Tibial artery (tissue), 4 donors: ENCODE measurements at regions not wholly inside any gene's neighbourhood (a gene's known extent, or its start where the extent isn't known, plus 50 kb on each side); places are given as distances from the start of the nearest gene placed in this dataset.
A peak's percentile ranks its signal among the peaks of the same experiment; 100 is the strongest.
"Not testable (repeated sequence)": the region's sequence is repeated elsewhere in the genome, so short reads cannot be mapped to it uniquely, and the experiment has no call there.

Experiments used
- DNase-seq, 2 donors: peaks; one replicate each; pipeline ENCODE4 v3.0.0-alpha.2; 2019
- H3K27ac ChIP-seq, 2 donors: fragments of 200-600 bp; sonication (generic) in 1 of 2; 1 replicate in 1 of 2; 2 replicates in 1 of 2; pipeline ENCODE4 v1.5.1; 2018 to 2019; ENCODE audit warnings: mild to moderate bottlenecking in 1 of 2
- H3K27me3 ChIP-seq, 2 donors: fragments of 200-600 bp; sonication (generic) in 1 of 2; one replicate each; pipeline versions ENCODE4 v1.5.1 to v1.6.0; 2016 to 2019
- H3K36me3 ChIP-seq, 3 donors: fragments of 200-600 bp; sonication (generic) in 2 of 3; one replicate each; pipeline ENCODE4 v1.5.1; 2016 to 2019; ENCODE audit warnings: mild to moderate bottlenecking in 2 of 3
- H3K4me1 ChIP-seq, 4 donors: fragments of 200-600 bp; sonication (generic) in 2 of 4; 1 replicate in 3 of 4; 2 replicates in 1 of 4; pipeline ENCODE4 v1.5.1; 2016 to 2019
- H3K4me3 ChIP-seq, 2 donors: fragments of 200-600 bp; sonication (generic) in 1 of 2; 1 replicate in 1 of 2; 2 replicates in 1 of 2; pipeline ENCODE4 v1.5.1; 2018 to 2019; ENCODE audit warnings: mild to moderate bottlenecking in 2 of 2
- H3K9me3 ChIP-seq, 3 donors: fragments of 200-600 bp; sonication (generic) in 1 of 3; one replicate each; pipeline ENCODE4 v1.5.1; 2016 to 2019
- intact Hi-C: fragments of 100-400 bp; cut with DNase I; formaldehyde crosslinking; loops from one replicate; pipeline ENCODE4 v1.15.0; 2023; ENCODE audit warnings: low total_unique reads
- TF ChIP-seq, protein P1 (sequence below), 2 experiments: fragments of 200-600 bp in 1 of 2; fragments of 450-650 bp in 1 of 2; IDR thresholded peaks; one replicate each; pipeline ENCODE4 v1.5.1; 2017 to 2019; ENCODE audit warnings: antibody characterized with exemption in 2 of 2, mild to moderate bottlenecking in 1 of 2, moderate library complexity in 1 of 2

DNA sequence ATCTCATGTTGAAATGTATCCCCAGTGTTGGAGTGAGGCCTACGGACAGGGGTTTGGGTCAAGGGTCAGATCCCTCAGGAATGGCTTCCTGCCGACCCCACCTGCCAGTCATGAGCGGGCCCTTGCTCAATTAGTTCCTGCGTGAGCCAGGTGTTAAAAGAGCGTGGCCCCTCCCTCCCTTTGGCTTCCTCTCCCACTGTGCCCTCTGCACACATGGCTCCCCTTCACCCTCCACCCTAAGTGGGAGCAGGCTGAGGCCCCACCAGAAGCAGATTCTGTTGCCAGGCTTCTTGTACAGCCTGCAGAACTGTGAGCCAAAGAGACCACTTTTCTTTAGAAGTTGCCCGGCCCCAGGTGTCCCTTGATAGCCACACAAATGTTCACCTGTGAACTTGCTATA is 193.3 kb downstream of the NPIPB11 start:
- H3K27me3 ChIP-seq, intact Hi-C loops, H3K36me3 ChIP-seq, H3K27ac ChIP-seq, H3K4me3 ChIP-seq, H3K4me1 ChIP-seq, H3K9me3 ChIP-seq, DNase-seq: not testable (repeated sequence)

DNA sequence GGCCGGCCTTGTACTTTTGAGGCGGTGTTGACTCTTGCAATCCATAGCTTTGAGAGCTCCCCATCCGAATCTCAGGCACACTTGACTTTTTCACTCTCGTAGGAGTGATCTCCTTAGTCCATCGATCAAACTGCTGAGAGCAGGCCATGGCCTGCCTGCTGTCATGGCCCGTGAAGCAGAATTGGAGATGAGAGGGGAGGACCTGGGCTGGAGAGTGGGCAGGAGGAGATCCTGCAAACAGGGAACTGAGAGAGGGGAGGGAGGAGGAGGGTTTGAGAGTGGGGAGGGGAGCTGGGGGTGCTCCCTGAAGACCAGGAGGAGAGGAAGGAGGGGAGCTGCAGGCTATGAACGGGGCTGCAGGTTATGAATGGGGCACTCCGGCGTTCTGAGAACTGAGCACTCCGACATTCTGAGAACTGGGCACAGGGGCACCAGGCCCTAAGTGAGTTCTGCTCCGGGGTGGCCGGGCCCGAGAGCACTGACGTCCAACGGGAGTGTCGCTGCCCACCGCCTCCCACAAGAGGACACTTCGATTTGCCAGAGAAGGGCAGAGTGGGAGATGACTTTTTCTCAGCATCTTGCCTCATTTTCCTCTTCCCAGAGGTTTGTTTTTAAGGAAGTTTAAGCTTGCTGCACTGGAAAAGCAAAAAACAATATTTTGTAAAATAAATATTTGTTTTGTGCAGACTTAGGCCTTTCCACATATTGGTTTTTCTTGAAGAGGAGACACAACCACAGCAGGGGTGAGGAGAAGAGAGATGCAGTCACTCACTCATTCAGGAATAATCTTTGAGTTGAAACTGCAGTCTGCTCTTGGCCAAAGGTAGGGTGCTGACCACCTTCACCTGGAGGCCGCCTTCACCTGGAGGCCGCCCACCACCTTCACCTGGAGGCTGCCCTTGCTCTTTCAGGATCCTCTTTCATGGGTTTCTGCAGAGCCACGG is 194.2 kb downstream of the NPIPB11 start:
- H3K36me3 ChIP-seq, H3K27me3 ChIP-seq, intact Hi-C loops: not testable (repeated sequence)

DNA sequence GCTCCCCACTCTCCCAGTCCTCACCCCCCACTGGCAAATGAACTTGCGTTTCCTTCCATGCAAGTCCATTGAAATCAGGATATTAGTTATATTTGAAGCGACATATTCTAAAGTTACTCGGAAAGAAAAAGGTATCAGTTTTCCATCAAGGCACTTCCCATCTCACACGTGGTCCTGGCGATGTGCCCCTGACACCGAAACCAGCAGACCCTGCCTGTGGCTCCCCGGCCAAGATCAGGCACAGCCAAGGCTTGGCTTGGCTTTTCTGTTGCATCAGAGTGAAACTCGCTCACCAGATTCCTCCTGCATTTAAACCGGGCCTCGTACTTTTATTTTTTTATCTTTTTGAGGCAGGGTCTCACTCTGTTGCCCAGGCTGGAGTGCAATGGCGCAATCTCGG is 195.1 kb downstream of the NPIPB11 start:
- H3K27me3 ChIP-seq, H3K4me1 ChIP-seq, intact Hi-C loops, H3K4me3 ChIP-seq, H3K27ac ChIP-seq, H3K9me3 ChIP-seq, H3K36me3 ChIP-seq: not testable (repeated sequence)
- peak; percentile 70 to 72 for DNase-seq

More for the DNA sequence above, 194.2 kb downstream of the NPIPB11 start:
- H3K4me1 ChIP-seq, H3K4me3 ChIP-seq, H3K27ac ChIP-seq, DNase-seq, H3K9me3 ChIP-seq: not testable (repeated sequence)

DNA sequence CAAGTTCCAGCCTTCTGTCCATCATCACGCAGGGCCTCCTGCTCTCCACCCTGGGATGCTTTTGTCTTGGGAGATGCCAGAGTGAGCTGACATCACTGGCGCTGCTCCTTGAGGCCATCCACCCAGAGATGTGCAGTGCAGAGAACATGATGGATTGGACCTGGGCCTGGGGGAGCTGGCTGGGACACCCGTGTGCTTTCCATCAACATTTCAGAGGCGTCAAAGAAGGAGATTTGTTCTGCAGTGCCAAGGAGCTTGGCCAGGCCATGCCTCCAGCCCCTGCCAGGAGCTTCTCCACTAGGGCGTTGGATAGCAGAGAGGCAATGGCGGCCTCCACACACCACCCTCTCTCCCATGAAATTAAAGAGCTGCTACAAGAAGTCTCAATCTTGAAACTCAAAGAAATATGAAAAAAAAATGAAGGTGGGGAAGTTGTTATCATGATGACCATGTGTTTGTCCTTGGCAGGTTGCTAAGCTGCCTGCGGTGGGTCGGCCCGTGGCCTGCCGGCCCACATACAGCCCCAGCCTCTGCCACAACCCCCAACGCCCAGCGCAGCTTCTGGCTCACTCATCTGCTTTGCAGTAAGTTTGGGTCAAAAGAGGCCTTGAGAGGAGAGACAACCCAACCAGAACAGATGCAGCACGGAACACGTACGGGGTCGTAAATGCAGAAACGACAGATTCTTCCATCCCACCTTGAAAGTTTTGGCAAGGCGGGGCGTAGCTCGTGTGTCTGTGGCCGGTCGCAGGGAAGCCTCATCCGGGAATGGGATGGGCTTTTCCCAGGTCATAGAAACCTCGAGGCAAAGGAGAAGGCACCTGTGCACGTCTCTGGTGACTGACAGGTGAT is 196.0 kb downstream of the NPIPB11 start:
- DNase-seq, intact Hi-C loops, H3K4me3 ChIP-seq, H3K4me1 ChIP-seq, H3K36me3 ChIP-seq, H3K27me3 ChIP-seq, H3K9me3 ChIP-seq, H3K27ac ChIP-seq: not testable (repeated sequence)

DNA sequence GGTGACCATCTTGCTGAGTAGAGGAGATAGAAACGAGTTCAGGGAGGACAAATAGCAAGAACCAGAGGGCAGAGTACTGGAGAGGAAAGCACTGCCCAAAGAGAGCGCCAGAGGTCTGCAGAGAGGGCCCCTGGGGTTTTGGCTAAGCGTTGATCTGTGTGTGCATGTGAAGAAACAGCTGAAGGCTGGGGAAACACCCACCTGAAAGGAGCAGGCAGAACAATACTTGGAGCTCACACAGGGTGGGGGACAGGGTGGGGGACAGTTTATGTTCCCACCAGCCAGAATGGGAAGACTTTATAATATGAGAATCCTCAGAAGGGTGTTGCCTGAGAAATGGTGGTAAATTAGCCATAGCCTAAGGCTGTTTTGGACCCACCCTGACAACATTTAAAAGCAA is 200.4 kb downstream of the NPIPB11 start:
- intact Hi-C loops, H3K27ac ChIP-seq: not testable (repeated sequence)

DNA sequence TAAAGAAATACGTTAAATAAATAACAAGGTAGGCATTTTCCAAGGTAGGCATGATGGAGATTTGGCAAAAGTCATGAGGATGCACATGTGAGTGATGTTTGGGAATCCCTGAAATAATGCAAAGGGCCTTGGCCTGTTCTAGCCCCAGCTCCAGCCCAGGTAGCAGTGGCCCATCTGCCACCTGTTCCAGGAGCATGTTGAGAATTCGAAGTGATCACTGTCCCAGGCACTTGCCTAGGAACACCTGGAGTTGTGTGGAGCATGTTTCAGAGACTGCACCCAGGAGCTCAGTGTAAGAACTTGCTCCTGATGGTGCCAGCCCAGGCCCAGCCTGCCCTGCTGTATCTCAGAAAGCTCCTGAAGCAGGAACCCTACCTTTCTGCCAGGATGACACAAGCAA is 201.4 kb downstream of the NPIPB11 start:
- H3K27me3 ChIP-seq, DNase-seq, H3K4me3 ChIP-seq, H3K36me3 ChIP-seq, H3K4me1 ChIP-seq, H3K9me3 ChIP-seq, H3K27ac ChIP-seq, intact Hi-C loops: not testable (repeated sequence)

More for the DNA sequence above, 200.4 kb downstream of the NPIPB11 start:
- H3K9me3 ChIP-seq, H3K27me3 ChIP-seq, H3K4me1 ChIP-seq, H3K4me3 ChIP-seq, H3K36me3 ChIP-seq, DNase-seq: not testable (repeated sequence)

DNA sequence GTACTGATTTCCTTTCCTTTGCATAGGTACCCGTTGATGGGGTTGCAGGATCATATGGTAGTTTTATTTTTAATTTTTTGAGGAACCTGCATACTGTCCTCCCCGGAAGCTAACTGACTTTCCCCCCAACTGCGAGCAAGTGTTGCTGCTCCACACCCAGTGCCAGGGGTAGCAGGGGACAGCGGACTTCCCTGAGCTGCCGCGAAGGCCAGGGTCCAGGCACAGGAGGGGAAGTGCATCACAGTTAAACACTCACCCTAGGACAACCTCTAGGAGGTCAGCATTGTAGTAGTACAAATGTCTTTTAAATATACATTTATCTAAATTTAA is 201.7 kb downstream of the NPIPB11 start:
- H3K27me3 ChIP-seq, result no peaks in the 10 kb centered on the region
- TF ChIP-seq, protein P1, sequence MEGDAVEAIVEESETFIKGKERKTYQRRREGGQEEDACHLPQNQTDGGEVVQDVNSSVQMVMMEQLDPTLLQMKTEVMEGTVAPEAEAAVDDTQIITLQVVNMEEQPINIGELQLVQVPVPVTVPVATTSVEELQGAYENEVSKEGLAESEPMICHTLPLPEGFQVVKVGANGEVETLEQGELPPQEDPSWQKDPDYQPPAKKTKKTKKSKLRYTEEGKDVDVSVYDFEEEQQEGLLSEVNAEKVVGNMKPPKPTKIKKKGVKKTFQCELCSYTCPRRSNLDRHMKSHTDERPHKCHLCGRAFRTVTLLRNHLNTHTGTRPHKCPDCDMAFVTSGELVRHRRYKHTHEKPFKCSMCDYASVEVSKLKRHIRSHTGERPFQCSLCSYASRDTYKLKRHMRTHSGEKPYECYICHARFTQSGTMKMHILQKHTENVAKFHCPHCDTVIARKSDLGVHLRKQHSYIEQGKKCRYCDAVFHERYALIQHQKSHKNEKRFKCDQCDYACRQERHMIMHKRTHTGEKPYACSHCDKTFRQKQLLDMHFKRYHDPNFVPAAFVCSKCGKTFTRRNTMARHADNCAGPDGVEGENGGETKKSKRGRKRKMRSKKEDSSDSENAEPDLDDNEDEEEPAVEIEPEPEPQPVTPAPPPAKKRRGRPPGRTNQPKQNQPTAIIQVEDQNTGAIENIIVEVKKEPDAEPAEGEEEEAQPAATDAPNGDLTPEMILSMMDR (IDR thresholded peaks at IDR 0.05), result no peak
- H3K4me1 ChIP-seq, result peaks cover 0 to 8% (median 2%) of the 10 kb centered on the region in 4 donors
- H3K9me3 ChIP-seq, result no peaks in the 10 kb centered on the region
- intact Hi-C loops, result no loop called here
- DNase-seq, result no peak
- no peaks in the 10 kb centered on the region for H3K36me3 ChIP-seq
- H3K27ac ChIP-seq, result no peak overlapping the region
- H3K4me3 ChIP-seq, result no peak overlapping the region

DNA sequence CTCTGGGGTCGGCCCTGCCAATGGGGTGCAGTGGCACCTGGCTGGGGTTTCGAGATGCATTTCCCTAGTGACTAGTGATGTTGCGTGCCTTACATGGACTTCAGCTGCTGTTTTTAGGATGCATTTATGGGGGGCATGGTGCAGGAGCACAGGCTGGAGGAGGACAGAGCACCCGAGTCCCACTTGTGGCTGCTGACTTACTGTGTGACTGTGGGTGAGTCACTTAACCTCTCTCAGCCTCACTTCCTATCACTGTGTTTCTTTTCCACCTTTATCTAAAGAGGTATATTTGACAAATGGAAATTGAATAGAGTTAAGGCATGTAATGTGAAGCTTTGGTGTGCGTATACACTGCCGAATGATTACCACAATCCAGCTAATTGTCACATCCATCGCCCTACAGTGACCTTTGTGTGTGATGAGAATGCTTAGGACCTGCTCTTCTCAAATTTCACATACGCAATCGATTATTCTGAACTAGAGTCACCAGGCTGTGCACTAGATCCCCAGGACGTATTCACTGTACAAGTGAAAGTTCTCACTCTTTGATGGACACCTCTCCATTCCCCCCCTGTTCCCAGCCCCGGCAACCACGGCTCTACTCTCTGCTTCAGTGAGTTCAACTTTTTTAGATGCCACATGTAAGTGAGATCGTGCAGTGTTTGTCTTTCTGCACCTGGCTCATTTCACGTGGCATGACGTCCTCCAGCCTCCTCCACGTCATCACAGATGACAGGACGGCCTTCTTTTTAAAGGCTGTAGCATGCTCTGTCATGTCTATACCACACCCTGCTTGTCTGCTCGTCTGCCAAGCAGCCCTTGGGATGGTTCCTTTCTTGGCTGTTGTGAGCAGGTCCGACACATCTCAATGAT is 202.3 kb downstream of the NPIPB11 start:
- H3K27me3 ChIP-seq, H3K36me3 ChIP-seq, DNase-seq, intact Hi-C loops, H3K4me3 ChIP-seq, H3K27ac ChIP-seq, H3K9me3 ChIP-seq: not testable (repeated sequence)
- peaks cover 0 to 14% (median 4%) of the 10 kb centered on the region in 4 donors for H3K4me1 ChIP-seq

DNA sequence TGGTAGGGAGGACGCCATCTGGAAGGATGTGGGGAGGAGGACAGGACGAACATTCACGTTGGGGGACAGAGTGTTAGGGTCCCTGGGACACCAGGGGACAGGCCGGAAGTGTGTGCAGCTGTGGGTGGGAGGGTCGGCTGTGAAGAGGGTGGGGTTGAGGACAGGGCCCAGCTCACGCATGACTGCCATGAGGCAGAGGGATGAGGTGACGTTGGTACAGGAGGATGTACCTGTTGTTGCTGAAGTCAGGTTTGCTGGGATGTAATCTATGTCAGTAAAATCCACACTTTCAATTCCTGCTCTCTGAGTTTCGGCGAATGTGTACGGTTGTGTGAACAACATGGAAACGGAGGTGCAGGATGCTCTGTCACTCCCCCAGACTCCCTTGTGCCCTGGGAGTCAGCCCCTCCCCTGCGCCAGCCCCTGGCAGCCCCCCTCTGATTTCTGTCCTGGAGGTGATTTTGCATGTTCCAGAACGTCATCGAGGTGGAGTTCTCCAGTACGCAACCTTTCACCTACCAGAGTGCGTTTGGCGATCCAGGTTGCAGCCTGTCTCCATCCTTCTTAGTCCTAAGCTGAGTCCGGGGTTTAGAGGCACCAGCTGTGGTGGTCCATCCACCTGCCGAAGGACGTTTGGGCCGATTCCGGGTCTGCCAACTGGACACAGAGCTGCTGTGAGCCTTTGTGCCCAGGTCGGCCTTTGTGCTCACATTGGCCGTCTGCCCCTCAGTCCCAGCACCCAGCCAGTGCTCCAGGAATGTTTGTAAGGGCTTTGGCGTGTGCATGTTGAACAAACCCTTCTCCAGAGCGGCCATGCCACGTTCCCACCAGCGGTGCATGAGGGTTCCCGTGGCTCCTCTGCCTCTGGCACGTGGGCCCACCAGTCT is 203.2 kb downstream of the NPIPB11 start:
- H3K27ac ChIP-seq, H3K4me3 ChIP-seq, H3K9me3 ChIP-seq, H3K36me3 ChIP-seq, intact Hi-C loops, H3K27me3 ChIP-seq: not testable (repeated sequence)
- H3K4me1 ChIP-seq, result peaks cover 0 to 17% (median 4%) of the 10 kb centered on the region in 4 donors
- peak; percentile 13 to 64 for DNase-seq

DNA sequence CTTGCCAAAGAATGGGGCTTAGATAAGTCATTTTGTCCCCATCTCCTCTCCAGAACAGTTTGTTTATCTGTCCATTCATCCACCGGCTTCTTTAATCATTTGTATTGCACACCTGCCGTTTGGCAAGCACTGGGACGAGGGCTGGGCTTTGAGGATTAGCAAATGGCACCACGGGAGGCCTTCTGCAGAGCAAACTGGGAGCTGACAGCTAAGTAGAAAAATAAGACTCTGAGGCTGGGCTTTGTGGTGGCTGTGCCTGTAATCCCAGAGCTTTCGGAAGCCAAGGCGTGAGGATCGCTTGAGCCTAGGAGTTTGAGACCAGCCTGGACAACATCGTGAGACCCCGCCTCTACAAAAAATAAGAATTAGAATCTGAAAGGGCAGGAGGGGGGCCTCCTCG is 203.9 kb downstream of the NPIPB11 start:
- H3K36me3 ChIP-seq, intact Hi-C loops, H3K27ac ChIP-seq, H3K4me3 ChIP-seq, H3K9me3 ChIP-seq, H3K27me3 ChIP-seq: not testable (repeated sequence)
- peaks cover 0 to 17% (median 4%) of the 10 kb centered on the region in 4 donors for H3K4me1 ChIP-seq
- peak; percentile 54 to 63 for DNase-seq

DNA sequence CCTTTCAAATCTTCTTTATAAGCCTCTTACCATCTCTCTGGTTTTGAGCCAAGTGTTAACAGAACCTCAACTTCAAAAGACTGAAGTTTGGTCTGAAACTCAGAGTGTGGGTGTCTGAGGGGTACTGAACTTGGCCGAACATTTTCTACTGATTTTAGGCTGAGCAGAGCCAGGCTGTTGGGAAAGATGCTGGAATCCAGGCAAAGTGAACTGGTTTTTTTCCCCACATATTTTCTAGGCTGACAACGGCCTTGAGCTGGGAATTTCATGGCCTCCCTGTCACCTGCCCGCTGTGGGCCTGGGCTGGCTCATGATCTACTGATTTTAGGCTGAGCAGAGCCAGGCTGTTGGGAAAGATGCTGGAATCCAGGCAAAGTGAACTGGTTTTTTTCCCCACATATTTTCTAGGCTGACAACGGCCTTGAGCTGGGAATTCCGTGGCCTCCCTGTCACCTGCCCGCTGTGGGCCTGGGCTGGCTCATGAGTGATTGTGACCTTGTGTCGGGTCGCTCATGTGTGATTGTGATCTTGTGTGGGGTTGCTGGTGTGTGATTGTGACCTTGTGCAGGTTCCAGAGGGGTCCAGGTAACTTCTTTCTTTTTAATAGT is 204.4 kb downstream of the NPIPB11 start:
- not testable (repeated sequence) for H3K27ac ChIP-seq
- DNase-seq, result peak; percentile 76 to 84

More for the DNA sequence above, 204.4 kb downstream of the NPIPB11 start:
- intact Hi-C loops, H3K36me3 ChIP-seq, H3K9me3 ChIP-seq, H3K27me3 ChIP-seq, H3K4me3 ChIP-seq: not testable (repeated sequence)
- H3K4me1 ChIP-seq, result peaks cover 0 to 17% (median 4%) of the 10 kb centered on the region in 4 donors
